ENCODE measurements at regions not wholly inside any gene's neighbourhood (a gene's known extent, or its start where the extent isn't known, plus 50 kb on each side); places are given as distances from the start of the nearest gene placed in this dataset.

DNA sequence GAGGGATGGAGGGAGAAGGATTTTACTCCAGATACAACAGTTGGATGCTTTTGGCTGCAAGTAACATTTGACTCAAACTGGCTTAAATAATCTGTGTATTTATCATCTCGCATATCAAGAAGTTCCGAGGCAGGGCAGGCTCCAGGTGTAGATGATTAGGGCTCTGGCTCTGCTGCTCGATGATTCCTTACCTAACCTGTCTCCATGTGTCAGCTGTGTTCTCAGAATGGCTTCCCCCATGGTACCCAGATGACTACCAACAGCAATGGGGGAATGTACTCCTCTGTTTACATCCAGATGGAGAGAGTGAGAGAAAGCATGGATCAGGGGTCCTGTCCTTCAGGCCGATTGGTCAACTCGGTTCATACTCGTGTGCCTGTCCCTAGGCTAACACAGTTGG lies 90.4 kb upstream of the AKT3 start:
- WGBS (ENCODE audit: insufficient coverage) = 74% methylated on average over 5 of the region's 6 CpGs
- Histone ChIP-seq H3K9me3 (no peaks in the 10 kb centered on the region), H3K4me3 (ENCODE audit: control insufficient read depth in 1 of 2, extremely low read depth in 1 of 2, low read length in 1 of 2) (no peak overlapping the region), H3K27ac (ENCODE audit: low read length) (no peak overlapping the region), H3K27me3 (replicated peaks in 1 of 2; ENCODE audit: control insufficient read depth in 2 of 2, extremely low read depth in 1 of 2, insufficient read depth in 2 of 2, low read length in 1 of 2) (peaks cover 0 to 12% of the 10 kb centered on the region in 2 experiments), H3K36me3 (ENCODE audit: control insufficient read depth in 2 of 2, extremely low read depth in 1 of 2, insufficient read depth in 1 of 2, low read length in 1 of 2) (no peaks in the 10 kb centered on the region), H3K4me1 (ENCODE audit: control insufficient read depth in 1 of 2, extremely low read depth in 1 of 2, insufficient read depth in 2 of 2, low read length in 2 of 2) (no peaks in the 10 kb centered on the region)
- ATAC-seq (replicated peaks in 1 of 4) (no peak), DNase-seq (no peak)
- peaks cover 5 to 14% of the 10 kb centered on the region in 2 donors for H3K27me3 Mint-ChIP-seq
- H3K27ac Mint-ChIP-seq = no peak overlapping the region
- H3K4me1 Mint-ChIP-seq = no peaks in the 10 kb centered on the region
- CTCF ChIA-PET = no interaction called here
- POLR2A ChIA-PET = no interaction called here
- H3K9me3 Mint-ChIP-seq = peaks cover under 1 to 1% (median under 1%) of the 10 kb centered on the region in 3 donors
- H3K36me3 Mint-ChIP-seq = peaks cover under 1% of the 10 kb centered on the region
- no peak overlapping the region for H3K4me3 Mint-ChIP-seq

DNA sequence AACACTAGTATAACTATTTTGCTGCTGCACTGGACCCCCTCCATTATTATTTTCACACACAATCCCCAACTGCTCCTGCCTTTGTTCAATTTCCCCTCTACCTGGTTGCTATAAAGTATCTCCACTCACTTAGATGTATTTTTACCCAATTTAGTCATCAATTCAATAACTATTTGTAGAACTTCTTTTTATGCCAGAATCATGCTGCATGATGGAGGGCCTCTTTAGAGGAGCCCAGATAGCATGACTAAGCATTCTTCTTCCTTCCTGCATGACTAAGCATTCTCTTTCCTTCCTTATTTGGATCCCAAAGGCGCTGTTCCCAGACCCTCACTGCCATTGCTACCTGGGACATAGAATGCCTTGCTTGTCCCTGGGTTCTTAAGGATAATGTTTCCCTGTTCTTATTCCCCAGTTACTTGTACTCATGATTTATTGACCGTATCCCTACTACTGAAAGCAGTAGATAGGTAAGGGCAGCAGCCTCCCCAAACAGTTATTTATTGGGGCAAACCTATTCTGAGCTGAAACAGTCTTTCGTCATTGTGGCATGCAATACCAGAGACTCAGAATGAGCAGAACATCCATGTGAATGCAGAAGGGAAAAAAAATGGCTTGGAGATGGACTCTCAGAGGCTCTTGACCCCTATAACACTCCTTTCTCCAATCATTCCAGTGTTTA lies 89.3 kb upstream of the AKT3 start:
- Mint-ChIP-seq H3K4me1 (no peaks in the 10 kb centered on the region), H3K4me3 (no peak overlapping the region), H3K27ac (no peak overlapping the region), H3K36me3 (peaks cover 5% of the 10 kb centered on the region), H3K9me3 (peaks cover 5 to 10% (median 8%) of the 10 kb centered on the region in 3 donors), H3K27me3 (peaks cover 5 to 14% of the 10 kb centered on the region in 2 donors)
- H3K4me3 ChIP-seq (ENCODE audit: control insufficient read depth in 1 of 2, extremely low read depth in 1 of 2, low read length in 1 of 2) = no peak overlapping the region
- H3K27me3 ChIP-seq (replicated peaks in 1 of 2; ENCODE audit: control insufficient read depth in 2 of 2, extremely low read depth in 1 of 2, insufficient read depth in 2 of 2, low read length in 1 of 2) = peaks cover 0 to 9% of the 10 kb centered on the region in 2 experiments
- ATAC-seq (replicated peaks in 1 of 4) (no peak), DNase-seq (no peak)
- H3K36me3 ChIP-seq (ENCODE audit: control insufficient read depth in 2 of 2, extremely low read depth in 1 of 2, insufficient read depth in 1 of 2, low read length in 1 of 2) = no peaks in the 10 kb centered on the region
- WGBS (ENCODE audit: insufficient coverage) = no CpG with 5 or more reads among the region's 3 CpGs
- H3K27ac ChIP-seq (ENCODE audit: low read length) = no peak overlapping the region
- no peaks in the 10 kb centered on the region for H3K9me3 ChIP-seq
- CTCF ChIA-PET = no interaction called here
- H3K4me1 ChIP-seq (ENCODE audit: control insufficient read depth in 1 of 2, extremely low read depth in 1 of 2, insufficient read depth in 2 of 2, low read length in 2 of 2) = no peaks in the 10 kb centered on the region
- POLR2A ChIA-PET = no interaction called here

DNA sequence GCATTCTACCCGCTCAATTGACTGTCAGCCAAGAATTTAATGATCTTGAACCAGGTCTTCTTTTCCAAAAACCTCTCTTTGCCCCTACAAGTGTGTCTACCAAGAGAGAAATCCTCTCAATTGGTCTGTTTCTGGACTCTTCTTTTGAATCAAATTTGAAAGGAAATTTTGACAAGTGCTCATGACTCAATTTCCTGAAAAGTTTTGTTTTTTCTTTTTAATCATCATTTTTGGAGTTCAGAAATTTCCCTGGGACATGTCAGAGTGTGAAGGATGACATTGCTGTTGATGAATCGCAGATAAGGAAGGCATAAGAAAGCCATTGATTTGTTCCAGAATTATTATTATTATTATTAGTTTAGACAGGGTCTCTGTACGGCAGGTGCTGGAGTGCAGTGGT lies 88.2 kb upstream of the AKT3 start:
- H3K27me3 ChIP-seq (replicated peaks in 1 of 2; ENCODE audit: control insufficient read depth in 2 of 2, extremely low read depth in 1 of 2, insufficient read depth in 2 of 2, low read length in 1 of 2) = peaks cover 0 to 7% of the 10 kb centered on the region in 2 experiments
- no CpG with 5 or more reads among the region's 3 CpGs for WGBS (ENCODE audit: insufficient coverage)
- ChIA-PET CTCF (no interaction called here), POLR2A (no interaction called here)
- H3K4me3 ChIP-seq (ENCODE audit: control insufficient read depth in 1 of 2, extremely low read depth in 1 of 2, low read length in 1 of 2) = no peak overlapping the region
- no peak for DNase-seq
- Mint-ChIP-seq H3K4me3 (no peak overlapping the region), H3K27ac (no peak overlapping the region), H3K27me3 (peaks cover 5 to 14% of the 10 kb centered on the region in 2 donors), H3K36me3 (peaks cover 5% of the 10 kb centered on the region), H3K9me3 (peaks cover 5 to 10% (median 8%) of the 10 kb centered on the region in 3 donors), H3K4me1 (no peaks in the 10 kb centered on the region)
- ATAC-seq (replicated peaks in 1 of 4) = no peak
- H3K27ac ChIP-seq (ENCODE audit: low read length) = no peak overlapping the region
- H3K9me3 ChIP-seq = no peaks in the 10 kb centered on the region
- no peaks in the 10 kb centered on the region for H3K4me1 ChIP-seq (ENCODE audit: control insufficient read depth in 1 of 2, extremely low read depth in 1 of 2, insufficient read depth in 2 of 2, low read length in 2 of 2)
- H3K36me3 ChIP-seq (ENCODE audit: control insufficient read depth in 2 of 2, extremely low read depth in 1 of 2, insufficient read depth in 1 of 2, low read length in 1 of 2) = no peaks in the 10 kb centered on the region

- DNase-seq = no peak
- peaks cover 5% of the 10 kb centered on the region for H3K36me3 Mint-ChIP-seq
- H3K9me3 Mint-ChIP-seq = peaks cover 5 to 10% (median 8%) of the 10 kb centered on the region in 3 donors
- no peak overlapping the region for H3K27ac Mint-ChIP-seq
- peaks cover 11 to 20% of the 10 kb centered on the region in 2 donors for H3K27me3 Mint-ChIP-seq
- H3K4me1 Mint-ChIP-seq = no peaks in the 10 kb centered on the region
- no peak for ATAC-seq (replicated peaks in 1 of 4)
- WGBS (ENCODE audit: insufficient coverage) = no CpG with 5 or more reads among the region's 4 CpGs
- Histone ChIP-seq H3K4me1 (ENCODE audit: control insufficient read depth in 1 of 2, extremely low read depth in 1 of 2, insufficient read depth in 2 of 2, low read length in 2 of 2) (no peaks in the 10 kb centered on the region), H3K9me3 (no peaks in the 10 kb centered on the region), H3K27ac (ENCODE audit: low read length) (no peak overlapping the region), H3K27me3 (replicated peaks in 1 of 2; ENCODE audit: control insufficient read depth in 2 of 2, extremely low read depth in 1 of 2, insufficient read depth in 2 of 2, low read length in 1 of 2) (peaks cover 0 to 21% of the 10 kb centered on the region in 2 experiments), H3K4me3 (ENCODE audit: control insufficient read depth in 1 of 2, extremely low read depth in 1 of 2, low read length in 1 of 2) (no peak overlapping the region), H3K36me3 (ENCODE audit: control insufficient read depth in 2 of 2, extremely low read depth in 1 of 2, insufficient read depth in 1 of 2, low read length in 1 of 2) (no peaks in the 10 kb centered on the region)
- ChIA-PET CTCF (interaction anchor here in 1 of 2 donors (0.7 kb wide), 1 partner anchor 69 kb away, joined by 3 read pairs; no protein-coding TSS in a partner anchor), POLR2A (no interaction called here)
- H3K4me3 Mint-ChIP-seq = no peak overlapping the region
Observed at GRCh38 chr1:243933495-243933894, 83.5 kb upstream of the AKT3 start.

DNA sequence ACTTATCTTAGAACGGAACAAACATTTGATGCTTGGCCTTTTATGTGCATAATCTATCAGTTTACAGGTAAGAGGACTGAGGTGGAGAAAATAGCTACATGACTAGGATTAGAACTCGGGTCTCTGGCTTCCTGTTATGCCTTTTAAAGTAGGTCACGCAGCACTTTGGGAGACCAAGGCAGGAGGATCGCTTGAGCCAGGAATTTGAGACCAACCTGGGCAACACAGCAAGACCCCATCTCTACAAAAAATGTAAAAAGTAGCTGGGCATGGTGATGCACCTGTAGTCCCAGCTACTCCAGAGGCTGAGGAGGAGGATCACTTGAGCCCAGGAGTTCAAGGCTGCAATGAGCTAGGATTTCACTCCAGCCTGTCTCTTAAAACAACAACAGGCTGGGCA lies 81.9 kb upstream of the AKT3 start:
- ChIA-PET CTCF (interaction anchor here (0.6 to 1.5 kb wide), 2 partner anchors 588 to 609 kb away, joined by 3 to 4 read pairs; no protein-coding TSS in a partner anchor), POLR2A (interaction anchor here in 1 of 2 donors (0.5 kb wide), 1 partner anchor 33 kb away, joined by 3 read pairs; no protein-coding TSS in a partner anchor)
- ATAC-seq (replicated peaks in 1 of 4) = no peak

GRCh38 chr1:243930822-243931671 lies 81.0 kb upstream of the AKT3 start:
- no peak overlapping the region for H3K4me3 Mint-ChIP-seq
- Histone ChIP-seq H3K4me3 (ENCODE audit: control insufficient read depth in 1 of 2, extremely low read depth in 1 of 2, low read length in 1 of 2) (no peak overlapping the region), H3K36me3 (ENCODE audit: control insufficient read depth in 2 of 2, extremely low read depth in 1 of 2, insufficient read depth in 1 of 2, low read length in 1 of 2) (no peaks in the 10 kb centered on the region), H3K9me3 (no peaks in the 10 kb centered on the region), H3K4me1 (ENCODE audit: control insufficient read depth in 1 of 2, extremely low read depth in 1 of 2, insufficient read depth in 2 of 2, low read length in 2 of 2) (no peaks in the 10 kb centered on the region), H3K27me3 (replicated peaks in 1 of 2; ENCODE audit: control insufficient read depth in 2 of 2, extremely low read depth in 1 of 2, insufficient read depth in 2 of 2, low read length in 1 of 2) (peaks cover 0 to 23% of the 10 kb centered on the region in 2 experiments), H3K27ac (ENCODE audit: low read length) (no peak overlapping the region)
- 77% methylated on average over 20 of the region's 24 CpGs for WGBS (ENCODE audit: insufficient coverage)
- DNase-seq (no peak), ATAC-seq (replicated peaks in 1 of 4) (no peak)
- CTCF ChIA-PET = interaction anchor here in 1 of 2 donors (1.5 kb wide), 1 partner anchor 587 kb away, joined by 4 read pairs; no protein-coding TSS in a partner anchor
- POLR2A ChIA-PET = interaction anchor here in 1 of 2 donors (0.5 kb wide), 1 partner anchor 34 kb away, joined by 3 read pairs; no protein-coding TSS in a partner anchor
- H3K27me3 Mint-ChIP-seq = peaks cover 13 to 16% of the 10 kb centered on the region in 2 donors
- peaks cover 5% of the 10 kb centered on the region for H3K36me3 Mint-ChIP-seq
- H3K4me1 Mint-ChIP-seq = no peaks in the 10 kb centered on the region
- peaks cover 5 to 10% (median 8%) of the 10 kb centered on the region in 3 donors for H3K9me3 Mint-ChIP-seq
- no peak overlapping the region for H3K27ac Mint-ChIP-seq

More for the DNA sequence above, 81.9 kb upstream of the AKT3 start:
- no peak overlapping the region for H3K27ac Mint-ChIP-seq
- H3K27me3 Mint-ChIP-seq = peaks cover 11 to 15% of the 10 kb centered on the region in 2 donors
- H3K4me3 Mint-ChIP-seq = no peak overlapping the region
- no peaks in the 10 kb centered on the region for H3K36me3 ChIP-seq (ENCODE audit: control insufficient read depth in 2 of 2, extremely low read depth in 1 of 2, insufficient read depth in 1 of 2, low read length in 1 of 2)
- no peaks in the 10 kb centered on the region for H3K4me1 Mint-ChIP-seq
- no peak for DNase-seq
- H3K36me3 Mint-ChIP-seq = peaks cover 5% of the 10 kb centered on the region
- peaks cover 0 to 21% of the 10 kb centered on the region in 2 experiments for H3K27me3 ChIP-seq (replicated peaks in 1 of 2; ENCODE audit: control insufficient read depth in 2 of 2, extremely low read depth in 1 of 2, insufficient read depth in 2 of 2, low read length in 1 of 2)
- no peaks in the 10 kb centered on the region for H3K4me1 ChIP-seq (ENCODE audit: control insufficient read depth in 1 of 2, extremely low read depth in 1 of 2, insufficient read depth in 2 of 2, low read length in 2 of 2)
- H3K4me3 ChIP-seq (ENCODE audit: control insufficient read depth in 1 of 2, extremely low read depth in 1 of 2, low read length in 1 of 2) = no peak overlapping the region
- 20% methylated on average over 1 of the region's 4 CpGs for WGBS (ENCODE audit: insufficient coverage)
- no peaks in the 10 kb centered on the region for H3K9me3 ChIP-seq
- H3K9me3 Mint-ChIP-seq = peaks cover 5 to 10% (median 8%) of the 10 kb centered on the region in 3 donors
- H3K27ac ChIP-seq (ENCODE audit: low read length) = no peak overlapping the region

Measured in T-cell (primary cell).